Cerebellar cortex (tissue), 1 donor: ENCODE measurements at regions not wholly inside any gene's neighbourhood (a gene's known extent, or its start where the extent isn't known, plus 50 kb on each side); places are given as distances from the start of the nearest gene placed in this dataset.
"Not testable (repeated sequence)": the region's sequence is repeated elsewhere in the genome, so short reads cannot be mapped to it uniquely, and the experiment has no call there.

ENCODE experiments used
- DNase-seq: peaks from one replicate; pipeline ENCODE4 v3.0.0-alpha.2; 2015; ENCODE audit warnings: low spot score

- no peak for DNase-seq
These were observed 73.9 kb upstream of the WASF3 start for GRCh38 chr13:26483546-26483945.

GRCh38 chr13:26484196-26484595, 73.3 kb upstream of the WASF3 start:
- no peak for DNase-seq

- peak; percentile 82 for DNase-seq
These were observed 72.2 kb upstream of the WASF3 start for GRCh38 chr13:26485288-26485687.

GRCh38 chr13:26485786-26486185, 71.7 kb upstream of the WASF3 start:
- DNase-seq: peak; percentile 72

- peak; percentile 88 for DNase-seq
These were observed 70.9 kb upstream of the WASF3 start for GRCh38 chr13:26486550-26486949.

GRCh38 chr13:26487781-26488180, 69.7 kb upstream of the WASF3 start:
- DNase-seq: no peak

GRCh38 chr13:26488236-26489003, 69.1 kb upstream of the WASF3 start:
- peak; percentile 93 for DNase-seq

GRCh38 chr13:26492301-26492700, 65.2 kb upstream of the WASF3 start:
- DNase-seq: not testable (repeated sequence)

- DNase-seq: no peak
These were observed 62.8 kb upstream of the WASF3 start for GRCh38 chr13:26494571-26495195.

- DNase-seq: no peak
These were observed 61.7 kb upstream of the WASF3 start for GRCh38 chr13:26495750-26496149.

- DNase-seq: no peak
These were observed 59.4 kb upstream of the WASF3 start for GRCh38 chr13:26497968-26498511.

- DNase-seq: peak; percentile 71
These were observed 58.6 kb upstream of the WASF3 start for GRCh38 chr13:26498656-26499601.

- DNase-seq: no peak
These were observed 56.7 kb upstream of the WASF3 start for GRCh38 chr13:26500618-26501320.

GRCh38 chr13:26501641-26502040, 55.8 kb upstream of the WASF3 start:
- no peak for DNase-seq

GRCh38 chr13:26502826-26503225, 54.7 kb upstream of the WASF3 start:
- no peak for DNase-seq

- no peak for DNase-seq
These were observed 53.5 kb upstream of the WASF3 start for GRCh38 chr13:26503826-26504594.
